ENCODE measurements at regions not wholly inside any gene's neighbourhood (a gene's known extent, or its start where the extent isn't known, plus 50 kb on each side); places are given as distances from the start of the nearest gene placed in this dataset.

GRCh38 chrX:20857746-20858145 is 516.5 kb upstream of the CNKSR2 start:
- H3K27me3 ChIP-seq (ENCODE audit: control insufficient read depth, insufficient read depth, low read length): no peaks in the 10 kb centered on the region
- no peak overlapping the region for H3K4me3 ChIP-seq (ENCODE audit: low read depth, low read length)
- ChIA-PET CTCF (no interaction called here), POLR2A (no interaction called here)
- no peak for DNase-seq (ENCODE audit: low read depth)
- TF ChIP-seq, protein P1, sequence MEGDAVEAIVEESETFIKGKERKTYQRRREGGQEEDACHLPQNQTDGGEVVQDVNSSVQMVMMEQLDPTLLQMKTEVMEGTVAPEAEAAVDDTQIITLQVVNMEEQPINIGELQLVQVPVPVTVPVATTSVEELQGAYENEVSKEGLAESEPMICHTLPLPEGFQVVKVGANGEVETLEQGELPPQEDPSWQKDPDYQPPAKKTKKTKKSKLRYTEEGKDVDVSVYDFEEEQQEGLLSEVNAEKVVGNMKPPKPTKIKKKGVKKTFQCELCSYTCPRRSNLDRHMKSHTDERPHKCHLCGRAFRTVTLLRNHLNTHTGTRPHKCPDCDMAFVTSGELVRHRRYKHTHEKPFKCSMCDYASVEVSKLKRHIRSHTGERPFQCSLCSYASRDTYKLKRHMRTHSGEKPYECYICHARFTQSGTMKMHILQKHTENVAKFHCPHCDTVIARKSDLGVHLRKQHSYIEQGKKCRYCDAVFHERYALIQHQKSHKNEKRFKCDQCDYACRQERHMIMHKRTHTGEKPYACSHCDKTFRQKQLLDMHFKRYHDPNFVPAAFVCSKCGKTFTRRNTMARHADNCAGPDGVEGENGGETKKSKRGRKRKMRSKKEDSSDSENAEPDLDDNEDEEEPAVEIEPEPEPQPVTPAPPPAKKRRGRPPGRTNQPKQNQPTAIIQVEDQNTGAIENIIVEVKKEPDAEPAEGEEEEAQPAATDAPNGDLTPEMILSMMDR (IDR thresholded peaks at IDR 0.05; ENCODE audit: insufficient read depth, low read depth, low read length): no peak
- no peaks in the 10 kb centered on the region for H3K36me3 ChIP-seq (ENCODE audit: control insufficient read depth, insufficient read depth, low read length)

- H3K4me3 ChIP-seq (ENCODE audit: low read depth, low read length): no peak overlapping the region
- TF ChIP-seq, protein P1 (IDR thresholded peaks at IDR 0.05; ENCODE audit: insufficient read depth, low read depth, low read length): no peak
- no peaks in the 10 kb centered on the region for H3K27me3 ChIP-seq (ENCODE audit: control insufficient read depth, insufficient read depth, low read length)
- no peaks in the 10 kb centered on the region for H3K36me3 ChIP-seq (ENCODE audit: control insufficient read depth, insufficient read depth, low read length)
- DNase-seq (ENCODE audit: low read depth): no peak
- ChIA-PET CTCF (no interaction called here), POLR2A (no interaction called here)
These were observed 535.7 kb upstream of the CNKSR2 start for GRCh38 chrX:20838477-20838876.

DNA sequence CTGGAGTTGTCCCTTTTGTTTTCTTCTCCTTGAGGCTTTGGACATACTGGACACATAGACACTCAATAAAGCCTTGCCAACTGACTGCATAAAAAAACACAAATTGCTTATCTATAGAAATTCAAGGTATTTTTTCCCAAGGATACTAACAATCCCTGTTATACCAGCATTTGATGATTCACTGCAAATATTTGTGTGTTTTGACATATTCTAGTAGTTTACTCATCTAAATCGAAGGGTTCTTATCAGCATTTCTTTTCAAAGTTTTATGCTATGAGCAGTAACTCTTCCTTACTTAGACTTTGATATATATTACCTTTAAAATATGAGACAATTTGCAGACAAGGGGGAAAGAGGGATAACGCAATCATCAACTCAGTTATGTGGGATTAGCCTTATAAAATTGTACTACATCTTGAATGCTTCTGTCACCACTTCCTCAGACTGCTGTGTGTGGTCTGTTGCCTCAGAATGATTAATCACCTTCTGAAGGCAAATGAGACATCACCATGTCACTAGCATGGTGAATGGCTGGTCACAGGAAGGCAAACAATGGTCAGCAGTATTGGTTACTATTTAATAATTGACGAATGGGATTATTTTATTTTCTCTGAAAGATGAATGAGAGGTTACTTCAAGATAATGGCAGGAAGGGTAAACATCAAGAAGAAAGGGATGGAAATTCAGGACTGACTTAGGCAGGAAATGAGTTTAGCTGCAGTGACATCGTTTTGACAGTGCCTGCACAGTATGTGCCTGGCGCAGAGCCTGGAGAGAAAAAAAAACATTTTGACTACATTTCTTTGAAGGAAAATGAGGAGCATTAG is 544.3 kb upstream of the CNKSR2 start:
- TF ChIP-seq, protein P1 (IDR thresholded peaks at IDR 0.05; ENCODE audit: insufficient read depth, low read depth, low read length): no peak
- CTCF ChIA-PET: no interaction called here
- DNase-seq (ENCODE audit: low read depth): no peak

DNA sequence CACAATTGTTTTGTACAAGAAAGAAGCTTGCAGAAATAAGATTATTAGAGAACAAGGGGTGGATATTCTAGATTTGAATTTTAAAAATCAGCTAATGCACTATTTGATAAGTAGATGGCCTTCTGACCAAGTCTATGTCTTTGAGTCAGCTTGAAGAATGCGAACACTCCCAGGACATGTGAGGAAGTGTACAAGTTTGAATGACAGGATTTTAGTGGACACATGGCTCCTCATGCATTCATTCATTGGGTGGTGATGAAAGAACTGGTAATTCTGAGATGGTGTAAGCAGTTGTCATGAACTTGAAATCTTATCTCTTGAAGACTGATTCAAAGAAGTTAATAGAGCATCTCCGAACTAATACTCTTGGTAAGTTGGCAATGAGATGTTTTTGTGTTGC is 548.2 kb upstream of the CNKSR2 start:
- no peaks in the 10 kb centered on the region for H3K27me3 ChIP-seq (ENCODE audit: control insufficient read depth, insufficient read depth, low read length)
- TF ChIP-seq, protein P1 (IDR thresholded peaks at IDR 0.05; ENCODE audit: insufficient read depth, low read depth, low read length): no peak
- POLR2A ChIA-PET: no interaction called here
- CTCF ChIA-PET: no interaction called here
- H3K4me3 ChIP-seq (ENCODE audit: low read depth, low read length): no peak overlapping the region
- DNase-seq (ENCODE audit: low read depth): no peak
- H3K36me3 ChIP-seq (ENCODE audit: control insufficient read depth, insufficient read depth, low read length): no peaks in the 10 kb centered on the region

More for the DNA sequence above, 544.3 kb upstream of the CNKSR2 start:
- POLR2A ChIA-PET: no interaction called here
- no peaks in the 10 kb centered on the region for H3K27me3 ChIP-seq (ENCODE audit: control insufficient read depth, insufficient read depth, low read length)
- no peak overlapping the region for H3K4me3 ChIP-seq (ENCODE audit: low read depth, low read length)
- no peaks in the 10 kb centered on the region for H3K36me3 ChIP-seq (ENCODE audit: control insufficient read depth, insufficient read depth, low read length)

- no peak overlapping the region for H3K4me3 ChIP-seq (ENCODE audit: low read depth, low read length)
- POLR2A ChIA-PET: no interaction called here
- TF ChIP-seq, protein P1 (IDR thresholded peaks at IDR 0.05; ENCODE audit: insufficient read depth, low read depth, low read length): no peak
- DNase-seq (ENCODE audit: low read depth): no peak
- no peaks in the 10 kb centered on the region for H3K27me3 ChIP-seq (ENCODE audit: control insufficient read depth, insufficient read depth, low read length)
- CTCF ChIA-PET: no interaction called here
- no peaks in the 10 kb centered on the region for H3K36me3 ChIP-seq (ENCODE audit: control insufficient read depth, insufficient read depth, low read length)
These were observed 537.3 kb upstream of the RPS6KA3 start for GRCh38 chrX:20803971-20804370.

Measured in BJ (cell line).